Tibial nerve (tissue), 4 donors: ENCODE measurements at regions not wholly inside any gene's neighbourhood (a gene's known extent, or its start where the extent isn't known, plus 50 kb on each side); places are given as distances from the start of the nearest gene placed in this dataset.

Experiments
- DNase-seq, 2 donors: peaks; one replicate each; pipeline ENCODE4 v3.0.0-alpha.2; 2019; ENCODE audit warnings: low spot score in 2 of 2
- H3K27ac ChIP-seq, 4 donors: fragments of 200-600 bp; sonication (generic) in 3 of 4; one replicate each; pipeline ENCODE4 v1.5.1; 2017 to 2019; ENCODE audit warnings: mild to moderate bottlenecking in 1 of 4
- H3K27me3 ChIP-seq, 2 donors: fragments of 200-600 bp; sonication (generic) in 1 of 2; one replicate each; pipeline versions ENCODE4 v1.5.1 to v1.6.0; 2017 to 2019
- H3K36me3 ChIP-seq, 3 donors: fragments of 200-600 bp; sonication (generic); one replicate each; pipeline ENCODE4 v1.5.1; 2018 to 2019
- H3K4me1 ChIP-seq, 4 donors: fragments of 200-600 bp; sonication (generic) in 3 of 4; one replicate each; pipeline ENCODE4 v1.5.1; 2017 to 2019
- H3K4me3 ChIP-seq, 4 donors: fragments of 200-600 bp; sonication (generic) in 3 of 4; one replicate each; pipeline ENCODE4 v1.5.1; 2017 to 2019; ENCODE audit warnings: mild to moderate bottlenecking in 1 of 4, moderate library complexity in 1 of 4
- H3K9me3 ChIP-seq, 4 donors: fragments of 200-600 bp; sonication (generic) in 3 of 4; one replicate each; pipeline ENCODE4 v1.5.1; 2017 to 2019
- EP300 ChIP-seq, 2 donors: sonication (generic); formaldehyde crosslinking; IDR thresholded peaks; one replicate each; pipeline ENCODE4 v1.6.1; 2017; ENCODE audit warnings: antibody characterized with exemption in 2 of 2, mild to moderate bottlenecking in 1 of 2
- POLR2A ChIP-seq, 2 donors: fragments of 450-650 bp; IDR thresholded peaks; one replicate each; pipeline ENCODE4 v1.6.1; 2017; ENCODE audit warnings: antibody characterized with exemption in 2 of 2, mild to moderate bottlenecking in 2 of 2, moderate library complexity in 2 of 2
- WGBS, 2 donors: methylation state at CpG; one replicate each; pipeline ENCODE4 v1.1.5; 2018; 5-methylcytosine and 5-hydroxymethylcytosine counted together
- TF ChIP-seq, protein P1 (sequence below), 5 experiments: fragments of 200-600 bp in 3 of 5; fragments of 450-650 bp in 2 of 5; sonication (generic) in 3 of 5; IDR thresholded peaks; one replicate each; pipeline ENCODE4 v1.5.1; 2016 to 2019; ENCODE audit warnings: antibody characterized with exemption in 5 of 5, mild to moderate bottlenecking in 3 of 5, moderate library complexity in 2 of 5

DNA sequence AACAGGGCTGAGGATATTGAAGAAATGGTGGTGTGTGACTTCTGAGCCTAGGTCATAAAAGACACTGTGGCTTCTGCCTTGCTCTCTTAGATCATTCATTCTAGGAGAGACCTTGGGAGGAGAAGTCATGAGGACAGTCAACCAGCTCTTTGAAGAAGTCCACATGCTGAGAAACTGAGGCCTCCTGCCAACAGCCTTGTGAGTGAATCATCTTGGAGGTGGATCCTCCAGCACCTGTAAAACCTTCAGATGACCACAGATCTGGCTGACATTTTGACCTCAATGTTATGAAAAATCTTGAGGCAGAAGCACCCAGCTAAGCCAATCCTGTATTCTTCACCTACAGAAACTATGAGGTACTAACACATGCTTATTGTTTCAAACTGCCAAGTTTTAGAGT lies 165.9 kb downstream of the CARTPT start:
- Histone ChIP-seq H3K27ac (no peak overlapping the region), H3K27me3 (no peaks in the 10 kb centered on the region), H3K36me3 (no peaks in the 10 kb centered on the region), H3K4me1 (peaks cover 0 to 16% (median 5%) of the 10 kb centered on the region in 4 donors), H3K9me3 (no peaks in the 10 kb centered on the region), H3K4me3 (no peak overlapping the region)
- no peak for TF ChIP-seq EP300 (IDR thresholded peaks at IDR 0.05)
- TF ChIP-seq POLR2A (IDR thresholded peaks at IDR 0.05), result no peak
- TF ChIP-seq, protein P1, sequence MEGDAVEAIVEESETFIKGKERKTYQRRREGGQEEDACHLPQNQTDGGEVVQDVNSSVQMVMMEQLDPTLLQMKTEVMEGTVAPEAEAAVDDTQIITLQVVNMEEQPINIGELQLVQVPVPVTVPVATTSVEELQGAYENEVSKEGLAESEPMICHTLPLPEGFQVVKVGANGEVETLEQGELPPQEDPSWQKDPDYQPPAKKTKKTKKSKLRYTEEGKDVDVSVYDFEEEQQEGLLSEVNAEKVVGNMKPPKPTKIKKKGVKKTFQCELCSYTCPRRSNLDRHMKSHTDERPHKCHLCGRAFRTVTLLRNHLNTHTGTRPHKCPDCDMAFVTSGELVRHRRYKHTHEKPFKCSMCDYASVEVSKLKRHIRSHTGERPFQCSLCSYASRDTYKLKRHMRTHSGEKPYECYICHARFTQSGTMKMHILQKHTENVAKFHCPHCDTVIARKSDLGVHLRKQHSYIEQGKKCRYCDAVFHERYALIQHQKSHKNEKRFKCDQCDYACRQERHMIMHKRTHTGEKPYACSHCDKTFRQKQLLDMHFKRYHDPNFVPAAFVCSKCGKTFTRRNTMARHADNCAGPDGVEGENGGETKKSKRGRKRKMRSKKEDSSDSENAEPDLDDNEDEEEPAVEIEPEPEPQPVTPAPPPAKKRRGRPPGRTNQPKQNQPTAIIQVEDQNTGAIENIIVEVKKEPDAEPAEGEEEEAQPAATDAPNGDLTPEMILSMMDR (IDR thresholded peaks at IDR 0.05), result no peak
- DNase-seq, result no peak

DNA sequence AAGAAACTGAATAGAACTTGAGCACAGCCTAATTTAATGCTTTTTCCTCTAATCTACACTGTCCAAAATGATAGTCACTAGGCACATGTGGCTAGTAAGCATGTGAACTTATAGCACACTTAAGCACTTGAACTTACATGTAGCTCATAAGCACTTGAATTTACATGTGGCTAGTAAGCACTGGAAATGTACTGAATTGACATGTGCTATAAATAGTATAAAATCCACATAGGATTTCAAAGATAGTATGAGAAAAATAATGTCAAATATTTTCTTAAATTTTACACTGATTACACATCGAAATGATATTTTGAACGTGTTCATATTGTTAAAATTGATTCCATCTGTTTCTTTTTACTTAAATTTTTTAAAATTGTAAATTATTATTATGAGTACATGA lies 167.3 kb downstream of the CARTPT start:
- Histone ChIP-seq H3K9me3 (no peaks in the 10 kb centered on the region), H3K36me3 (no peaks in the 10 kb centered on the region), H3K4me1 (peaks cover 0 to 12% (median 0%) of the 10 kb centered on the region in 4 donors), H3K27me3 (no peaks in the 10 kb centered on the region), H3K4me3 (no peak overlapping the region), H3K27ac (no peak overlapping the region)
- TF ChIP-seq, protein P1 (IDR thresholded peaks at IDR 0.05), result no peak
- no peak for TF ChIP-seq POLR2A (IDR thresholded peaks at IDR 0.05)
- TF ChIP-seq EP300 (IDR thresholded peaks at IDR 0.05), result no peak
- no peak for DNase-seq
- 66 to 76% methylated on average over 2 of the region's 2 CpGs for WGBS, 2 donors

DNA sequence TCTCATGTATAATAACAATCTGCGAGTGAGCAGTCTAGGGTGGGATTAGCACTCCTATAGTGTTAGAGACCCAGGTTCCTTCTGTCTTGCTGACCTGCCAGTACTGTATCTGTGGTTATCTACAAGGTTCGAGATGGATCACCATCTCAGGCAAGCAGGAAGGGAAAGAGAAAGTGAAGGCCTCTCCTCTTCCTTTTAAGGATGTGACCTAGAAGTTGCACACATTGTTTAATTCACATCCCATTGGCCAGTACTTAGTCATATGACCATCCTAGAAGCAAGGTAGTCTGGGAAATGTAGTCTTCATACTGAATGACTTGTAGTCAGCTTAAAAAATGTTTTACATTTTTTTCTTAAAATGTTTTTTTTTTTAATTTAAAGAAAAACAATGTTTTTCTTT lies 168.6 kb downstream of the CARTPT start:
- Histone ChIP-seq H3K9me3 (no peaks in the 10 kb centered on the region), H3K36me3 (no peaks in the 10 kb centered on the region), H3K4me3 (no peak overlapping the region), H3K27me3 (no peaks in the 10 kb centered on the region), H3K4me1 (peaks cover 0 to 20% (median 0%) of the 10 kb centered on the region in 4 donors), H3K27ac (no peak overlapping the region)
- WGBS, 2 donors, result 78 to 89% methylated on average over 2 of the region's 2 CpGs
- DNase-seq, result no peak
- no peak for TF ChIP-seq POLR2A (IDR thresholded peaks at IDR 0.05)
- TF ChIP-seq EP300 (IDR thresholded peaks at IDR 0.05), result no peak
- TF ChIP-seq, protein P1 (IDR thresholded peaks at IDR 0.05), result no peak

DNA sequence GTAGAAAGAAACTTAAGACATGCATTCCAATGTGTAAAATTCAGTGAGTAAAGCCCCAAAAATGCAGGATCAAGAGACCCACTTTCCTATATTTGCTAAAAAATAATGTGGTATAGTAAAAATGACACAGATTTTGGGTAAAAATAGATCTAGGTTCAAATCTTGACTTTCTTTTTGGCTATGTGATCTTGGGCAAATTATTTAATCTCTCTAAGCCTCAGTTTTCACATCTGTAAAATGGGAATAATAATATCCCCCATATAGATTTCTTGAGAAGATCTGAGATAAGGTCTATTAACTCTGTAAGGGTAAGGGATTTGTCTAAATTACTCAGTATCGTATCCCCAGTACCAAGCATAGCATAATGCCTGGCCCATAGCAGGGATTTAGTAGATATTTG lies 172.3 kb downstream of the CARTPT start:
- no peaks in the 10 kb centered on the region for H3K36me3 ChIP-seq
- DNase-seq, result no peak
- TF ChIP-seq, protein P1 (IDR thresholded peaks at IDR 0.05), result no peak
- TF ChIP-seq POLR2A (IDR thresholded peaks at IDR 0.05), result no peak
- no peak for TF ChIP-seq EP300 (IDR thresholded peaks at IDR 0.05)
- peak overlapping the region in 1 of 4 donors; percentile 15 for H3K27ac ChIP-seq
- no peaks in the 10 kb centered on the region for H3K9me3 ChIP-seq
- 95 to 96% methylated on average over 1 of the region's 1 CpG for WGBS, 2 donors
- H3K27me3 ChIP-seq, result no peaks in the 10 kb centered on the region
- peaks cover 0 to 18% (median 0%) of the 10 kb centered on the region in 4 donors for H3K4me1 ChIP-seq
- H3K4me3 ChIP-seq, result no peak overlapping the region

DNA sequence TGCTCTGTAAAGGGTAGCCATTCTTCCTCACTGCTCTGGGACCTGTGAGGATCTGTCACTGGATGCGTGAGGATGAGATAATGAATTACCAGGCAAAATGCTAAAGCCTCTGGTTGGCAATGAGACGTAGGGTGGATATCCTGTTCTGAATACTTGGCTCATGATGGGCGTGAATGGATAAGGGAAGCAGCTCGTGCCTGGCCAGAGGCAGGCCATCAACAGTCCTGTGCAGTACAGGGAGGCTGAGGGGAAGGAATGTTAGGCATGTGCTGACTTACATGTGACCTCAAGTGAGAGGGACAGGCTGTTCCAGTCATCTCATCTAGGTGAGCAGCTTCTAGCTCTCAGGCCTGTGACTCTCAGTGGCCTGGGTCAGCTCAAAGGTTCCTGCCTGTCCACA lies 172.8 kb downstream of the CARTPT start:
- H3K4me3 ChIP-seq, result no peak overlapping the region
- WGBS, 2 donors, result 52 to 70% methylated on average over 4 of the region's 4 CpGs
- DNase-seq, result no peak
- peak overlapping the region in 1 of 4 donors; percentile 56 for H3K27ac ChIP-seq
- H3K9me3 ChIP-seq, result no peaks in the 10 kb centered on the region
- no peaks in the 10 kb centered on the region for H3K27me3 ChIP-seq
- H3K4me1 ChIP-seq, result peaks cover 0 to 18% (median 0%) of the 10 kb centered on the region in 4 donors
- no peaks in the 10 kb centered on the region for H3K36me3 ChIP-seq
- no peak for TF ChIP-seq POLR2A (IDR thresholded peaks at IDR 0.05)
- TF ChIP-seq, protein P1 (IDR thresholded peaks at IDR 0.05), result no peak
- TF ChIP-seq EP300 (IDR thresholded peaks at IDR 0.05), result no peak
